Activated naive CD8-positive, alpha-beta T cell (primary cell): ENCODE measurements at regions not wholly inside any gene's neighbourhood (a gene's known extent, or its start where the extent isn't known, plus 50 kb on each side); places are given as distances from the start of the nearest gene placed in this dataset.
"Not testable (repeated sequence)": the region's sequence is repeated elsewhere in the genome, so short reads cannot be mapped to it uniquely, and the experiment has no call there.

Experiments
- H3K27ac Mint-ChIP-seq: one replicate; pipeline ENCODE4 v1.8.0; 2021; ENCODE audit warnings: mixed read lengths
- H3K27me3 Mint-ChIP-seq: one replicate; pipeline ENCODE4 v1.8.0; 2021; ENCODE audit warnings: mixed read lengths
- H3K36me3 Mint-ChIP-seq: one replicate; pipeline ENCODE4 v1.8.0; 2021; ENCODE audit warnings: mixed read lengths
- H3K4me1 Mint-ChIP-seq: one replicate; pipeline ENCODE4 v1.8.0; 2021; ENCODE audit warnings: low read depth, mixed read lengths
- H3K4me3 Mint-ChIP-seq: one replicate; pipeline ENCODE4 v1.8.0; 2021; ENCODE audit warnings: mild to moderate bottlenecking, mixed read lengths
- H3K9me3 Mint-ChIP-seq: one replicate; pipeline ENCODE4 v1.8.0; 2021; ENCODE audit warnings: low read depth, mixed read lengths

DNA sequence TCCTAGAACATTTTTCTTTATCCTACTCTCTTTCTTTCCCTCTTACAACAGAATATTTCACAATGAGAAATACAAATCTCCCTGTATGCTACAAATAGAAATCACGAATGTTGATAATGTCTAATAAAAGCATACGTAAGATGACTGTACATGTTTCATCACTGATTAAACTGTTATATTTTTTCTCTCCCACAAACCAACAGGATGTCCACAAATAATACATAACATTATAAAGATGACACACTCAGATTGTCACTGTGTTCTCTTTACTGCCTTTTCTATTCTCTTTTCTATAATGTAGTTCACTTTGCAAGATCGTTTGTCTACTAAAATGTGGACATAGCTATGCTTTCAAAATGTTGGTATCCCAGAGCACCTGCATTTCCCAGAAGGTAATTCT lies 90.7 kb upstream of the PARP8 start:
- Mint-ChIP-seq H3K27ac (no peak overlapping the region), H3K4me3 (no peak overlapping the region), H3K27me3 (no peaks in the 10 kb centered on the region), H3K9me3 (no peaks in the 10 kb centered on the region), H3K4me1 (peaks cover 19% of the 10 kb centered on the region), H3K36me3 (peaks cover 5% of the 10 kb centered on the region)

DNA sequence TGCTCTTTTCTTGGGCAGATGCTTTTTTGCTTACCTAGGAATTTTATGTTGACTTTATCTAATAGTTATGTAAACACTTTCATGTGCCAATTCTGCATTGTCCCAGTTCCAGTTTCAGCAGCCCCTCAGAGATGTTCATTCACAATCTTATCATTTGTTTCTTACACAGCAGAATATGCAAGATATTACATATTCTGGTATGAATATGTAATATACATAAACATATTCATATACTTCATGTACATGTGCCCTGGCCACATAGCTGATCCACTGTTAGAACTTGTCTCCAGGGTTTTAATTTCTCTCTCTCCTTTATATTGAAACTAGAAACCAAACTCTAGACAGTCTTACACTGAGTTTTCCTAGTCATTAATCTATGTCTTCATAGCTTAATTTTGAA lies 90.2 kb upstream of the PARP8 start:
- Mint-ChIP-seq H3K36me3 (peaks cover 2% of the 10 kb centered on the region), H3K27me3 (no peaks in the 10 kb centered on the region), H3K27ac (no peak overlapping the region), H3K9me3 (no peaks in the 10 kb centered on the region), H3K4me3 (no peak overlapping the region), H3K4me1 (peaks cover 19% of the 10 kb centered on the region)

DNA sequence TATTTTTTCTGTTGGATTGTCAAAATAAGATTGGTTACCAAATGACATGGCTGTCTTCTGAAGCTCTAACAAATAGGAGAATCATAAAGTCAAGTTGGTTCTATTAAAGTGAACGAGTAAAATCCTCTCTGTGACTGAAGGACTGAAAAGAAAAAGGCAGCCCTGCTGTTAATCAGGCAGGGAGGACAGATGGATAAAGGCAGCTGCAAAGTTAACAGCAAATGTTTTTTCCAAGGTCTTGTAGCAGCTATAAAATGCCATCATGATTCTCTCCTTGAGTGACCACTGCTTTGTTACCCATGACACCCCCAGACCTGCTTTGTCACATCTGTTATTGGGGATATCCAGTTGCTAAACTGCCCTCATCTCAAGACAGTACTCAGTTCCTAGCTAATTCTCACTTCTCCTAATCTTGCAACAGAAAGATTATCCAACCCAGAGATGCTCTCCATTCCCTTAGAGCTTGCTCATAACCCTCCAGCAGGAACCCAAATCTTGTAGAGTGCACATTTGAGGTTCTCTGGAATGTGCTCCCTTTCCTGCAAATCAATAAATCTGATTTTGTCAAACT lies 89.7 kb upstream of the PARP8 start:
- no peak overlapping the region for H3K4me3 Mint-ChIP-seq

DNA sequence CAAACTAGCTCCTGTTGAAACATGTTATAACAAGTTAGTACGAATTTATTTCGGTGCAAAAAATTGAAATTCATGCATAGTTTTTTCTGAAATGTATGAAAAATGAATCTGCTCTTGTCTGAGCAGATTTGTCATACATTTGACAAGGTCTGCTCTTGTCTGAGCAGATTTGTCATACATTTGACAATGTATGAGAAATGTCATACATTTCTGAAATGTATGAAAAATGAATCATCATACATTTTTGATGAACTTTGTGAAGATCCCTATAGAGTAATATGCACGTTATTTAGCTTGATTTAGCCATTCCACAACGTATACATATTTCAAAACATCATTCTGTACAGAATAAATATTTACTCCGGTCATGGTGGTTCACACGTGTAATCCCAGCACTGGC lies 85.9 kb upstream of the PARP8 start:
- H3K9me3 Mint-ChIP-seq: no peaks in the 10 kb centered on the region
- no peaks in the 10 kb centered on the region for H3K36me3 Mint-ChIP-seq
- H3K4me3 Mint-ChIP-seq: no peak overlapping the region
- H3K27me3 Mint-ChIP-seq: no peaks in the 10 kb centered on the region
- H3K27ac Mint-ChIP-seq: no peak overlapping the region
- H3K4me1 Mint-ChIP-seq: peaks cover 14% of the 10 kb centered on the region

More for the DNA sequence above, 89.7 kb upstream of the PARP8 start:
- peaks cover 19% of the 10 kb centered on the region for H3K4me1 Mint-ChIP-seq
- no peak overlapping the region for H3K27ac Mint-ChIP-seq
- peaks cover under 1% of the 10 kb centered on the region for H3K36me3 Mint-ChIP-seq
- no peaks in the 10 kb centered on the region for H3K27me3 Mint-ChIP-seq
- H3K9me3 Mint-ChIP-seq: no peaks in the 10 kb centered on the region

DNA sequence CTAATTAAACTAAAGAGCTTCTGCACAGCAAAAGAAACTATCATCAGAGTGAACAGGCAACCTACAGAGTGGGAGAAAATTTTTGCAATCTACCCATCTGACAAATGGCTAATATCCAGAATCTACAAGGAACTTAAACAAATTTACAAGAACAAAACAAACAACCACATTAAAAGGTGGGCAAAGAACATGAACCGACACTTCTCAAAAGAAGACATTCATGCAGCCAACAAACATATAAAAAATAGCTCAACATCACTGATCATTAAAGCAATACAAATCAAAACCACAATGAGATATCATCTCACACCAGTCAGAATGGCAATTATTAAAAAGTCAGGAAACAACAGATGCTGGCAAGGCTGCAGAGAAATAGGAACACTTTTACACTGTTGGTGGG lies 84.6 kb upstream of the PARP8 start:
- H3K9me3 Mint-ChIP-seq, H3K27me3 Mint-ChIP-seq, H3K27ac Mint-ChIP-seq, H3K4me3 Mint-ChIP-seq, H3K4me1 Mint-ChIP-seq, H3K36me3 Mint-ChIP-seq: not testable (repeated sequence)

DNA sequence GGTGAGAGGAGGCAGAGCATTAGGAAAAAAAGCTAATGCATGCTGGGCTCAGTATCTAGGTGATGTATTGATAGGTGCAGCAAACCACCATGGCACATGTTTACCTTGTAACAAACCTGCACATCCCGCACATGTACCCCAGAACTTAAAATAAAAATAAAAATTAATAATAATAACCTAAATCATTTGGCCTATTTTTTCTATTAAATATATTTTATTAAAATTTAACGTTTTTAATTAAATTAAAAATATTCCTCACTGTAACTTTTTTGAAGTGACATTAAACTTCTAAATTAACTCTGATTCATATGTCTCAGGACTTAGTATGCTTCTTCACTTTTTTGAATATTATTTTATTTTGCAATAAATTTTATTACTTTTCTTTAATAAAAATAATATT lies 83.7 kb upstream of the PARP8 start:
- no peaks in the 10 kb centered on the region for H3K4me1 Mint-ChIP-seq
- no peaks in the 10 kb centered on the region for H3K9me3 Mint-ChIP-seq
- no peak overlapping the region for H3K27ac Mint-ChIP-seq
- H3K27me3 Mint-ChIP-seq: no peaks in the 10 kb centered on the region
- no peak overlapping the region for H3K4me3 Mint-ChIP-seq
- no peaks in the 10 kb centered on the region for H3K36me3 Mint-ChIP-seq

DNA sequence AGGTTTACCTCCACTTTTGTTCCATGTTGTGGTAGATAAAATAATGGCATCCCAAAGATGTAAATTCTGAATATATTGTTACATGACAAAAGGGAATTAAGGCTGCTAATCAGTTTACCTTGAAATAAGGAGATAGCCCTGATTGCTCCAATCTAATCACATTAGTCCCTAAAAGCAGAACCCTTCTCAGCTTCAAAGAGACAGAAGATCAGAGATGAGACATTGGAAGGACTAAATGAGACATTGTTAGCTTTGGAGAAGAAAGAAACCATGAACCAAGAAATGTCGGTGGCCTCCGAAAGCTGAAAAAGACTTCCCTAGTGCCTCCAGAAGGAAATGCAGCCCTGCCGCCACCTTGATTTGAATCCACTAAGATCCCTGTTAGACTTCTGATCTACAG lies 82.8 kb upstream of the PARP8 start:
- Mint-ChIP-seq H3K4me1 (no peaks in the 10 kb centered on the region), H3K36me3 (no peaks in the 10 kb centered on the region), H3K27ac (no peak overlapping the region), H3K9me3 (no peaks in the 10 kb centered on the region), H3K27me3 (no peaks in the 10 kb centered on the region), H3K4me3 (no peak overlapping the region)

DNA sequence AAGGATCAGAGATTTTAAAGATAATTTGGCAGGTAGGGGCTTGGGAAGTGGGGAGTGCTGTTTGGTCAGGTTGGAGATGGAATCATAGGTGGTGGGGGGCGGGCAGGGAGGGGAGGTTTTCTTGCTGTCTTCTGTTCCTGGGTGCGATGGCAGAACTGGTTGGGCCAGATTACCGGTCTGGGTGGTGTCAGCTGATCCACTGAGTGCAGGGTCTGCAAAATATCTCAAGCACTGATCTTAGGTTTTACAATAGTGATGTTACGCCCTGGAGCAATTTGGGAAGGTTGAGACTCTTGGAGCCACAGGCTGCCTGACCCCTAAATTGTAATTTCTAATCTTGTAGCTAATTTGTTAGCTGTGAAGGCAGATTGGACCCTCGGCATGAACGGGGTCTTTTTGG lies 78.0 kb upstream of the PARP8 start:
- not testable (repeated sequence) for H3K27me3 Mint-ChIP-seq, H3K36me3 Mint-ChIP-seq, H3K9me3 Mint-ChIP-seq, H3K4me3 Mint-ChIP-seq, H3K27ac Mint-ChIP-seq
- H3K4me1 Mint-ChIP-seq: peaks cover 40% of the 10 kb centered on the region

DNA sequence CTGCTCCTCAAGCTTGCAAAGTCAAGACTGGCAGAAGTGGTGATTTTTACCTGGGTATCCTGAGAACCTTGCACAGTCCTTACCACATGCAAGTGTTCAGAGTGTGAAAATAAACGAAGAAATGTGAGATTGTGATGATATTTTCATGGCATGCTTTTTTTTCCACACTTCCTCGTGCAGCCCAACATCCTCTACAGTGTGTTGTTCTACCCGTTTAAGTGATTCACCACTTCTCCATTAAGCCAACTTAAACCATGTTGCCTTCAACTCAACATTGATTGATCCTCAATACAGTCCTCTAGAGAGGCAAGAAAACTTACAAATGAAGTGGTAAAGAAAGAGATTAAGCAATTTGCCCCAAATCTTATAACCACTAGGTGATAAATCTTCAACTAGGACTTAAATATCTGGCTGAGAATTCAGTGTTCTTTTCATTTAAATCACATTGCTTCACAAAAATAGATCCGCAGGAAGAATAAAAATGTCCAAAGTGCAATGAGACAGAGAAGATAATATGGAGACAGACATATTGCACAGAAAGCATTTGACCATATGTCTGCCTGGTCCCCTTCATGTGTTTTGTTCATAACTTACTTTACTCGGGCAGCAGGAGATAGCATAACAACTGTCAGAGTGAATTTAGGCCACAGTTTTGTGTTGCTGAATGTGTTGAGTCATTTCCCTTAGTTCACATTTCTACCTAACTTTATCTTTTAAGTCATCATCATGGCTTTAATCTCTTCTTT lies 75.8 kb upstream of the PARP8 start:
- H3K27me3 Mint-ChIP-seq, H3K36me3 Mint-ChIP-seq, H3K9me3 Mint-ChIP-seq: not testable (repeated sequence)
- Mint-ChIP-seq H3K4me3 (peak overlapping the region; percentile 34), H3K27ac (peak overlapping the region; percentile 43), H3K4me1 (peaks cover 49% of the 10 kb centered on the region)

DNA sequence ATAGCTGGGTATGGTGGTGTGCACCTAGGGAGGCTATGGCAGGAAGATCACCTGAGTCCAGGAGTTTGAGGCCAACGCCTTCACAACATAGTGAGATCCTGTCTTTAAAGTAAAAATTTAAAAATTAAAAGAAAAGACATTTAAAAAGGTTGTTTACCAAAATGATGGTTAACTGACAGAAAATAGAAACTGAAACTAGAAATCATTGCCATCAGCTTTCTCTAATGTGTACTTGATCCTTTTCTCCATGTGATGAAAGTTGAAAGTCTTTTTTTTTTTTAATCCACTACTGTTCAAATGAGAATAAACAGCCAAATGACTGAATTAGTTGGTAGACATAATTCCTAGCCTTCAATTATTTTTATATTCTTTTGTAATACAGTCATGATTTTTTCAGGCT lies 75.1 kb upstream of the PARP8 start:
- not testable (repeated sequence) for H3K36me3 Mint-ChIP-seq, H3K27me3 Mint-ChIP-seq, H3K9me3 Mint-ChIP-seq
- Mint-ChIP-seq H3K27ac (peak overlapping the region; percentile 43), H3K4me1 (peaks cover 49% of the 10 kb centered on the region), H3K4me3 (peak overlapping the region; percentile 18)

DNA sequence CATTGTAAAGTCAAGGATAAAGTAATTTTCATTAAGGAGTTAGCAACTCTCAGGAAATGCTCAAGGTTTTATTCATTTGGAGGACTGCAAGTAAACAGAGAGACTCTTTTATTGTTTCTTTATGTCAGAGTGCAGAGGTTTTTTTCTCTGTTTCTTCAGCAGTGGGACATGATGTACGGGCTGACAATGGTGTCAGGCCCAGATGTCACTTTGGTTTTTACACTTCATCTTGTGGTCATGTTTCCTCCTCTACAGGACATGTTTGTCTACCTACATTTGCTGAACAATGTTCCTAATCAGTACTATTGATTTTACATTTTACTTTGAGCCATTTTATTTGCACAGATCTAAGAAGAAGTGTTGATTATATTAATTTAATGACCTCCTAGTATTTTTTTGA lies 72.8 kb upstream of the PARP8 start:
- H3K27ac Mint-ChIP-seq: peak overlapping the region; percentile 35
- peaks cover 2% of the 10 kb centered on the region for H3K36me3 Mint-ChIP-seq
- H3K4me3 Mint-ChIP-seq: peak overlapping the region; percentile 21
- H3K27me3 Mint-ChIP-seq: no peaks in the 10 kb centered on the region
- H3K9me3 Mint-ChIP-seq: no peaks in the 10 kb centered on the region
- H3K4me1 Mint-ChIP-seq: peaks cover 49% of the 10 kb centered on the region

DNA sequence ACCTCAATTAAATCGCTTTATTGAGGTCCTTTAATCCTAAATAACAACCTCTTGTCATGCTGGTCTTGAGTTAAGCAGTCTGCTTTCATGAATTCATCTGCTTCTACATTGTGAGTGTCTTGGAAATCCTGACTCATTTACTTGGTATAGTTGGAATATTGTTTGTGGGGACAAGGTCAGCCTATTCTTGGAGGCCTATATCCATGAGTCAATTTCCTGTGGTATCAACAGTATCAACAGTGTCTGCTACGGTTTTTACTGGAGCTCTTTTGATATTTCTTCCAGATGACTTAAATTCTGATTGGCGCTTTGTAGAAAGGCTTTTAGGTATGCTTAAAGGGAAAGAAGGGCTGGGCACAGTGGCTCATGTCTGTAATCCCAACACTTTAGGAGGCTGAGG lies 71.2 kb upstream of the PARP8 start:
- peaks cover 41% of the 10 kb centered on the region for H3K4me1 Mint-ChIP-seq
- no peaks in the 10 kb centered on the region for H3K9me3 Mint-ChIP-seq
- H3K36me3 Mint-ChIP-seq: peaks cover 10% of the 10 kb centered on the region
- H3K4me3 Mint-ChIP-seq: no peak overlapping the region
- H3K27me3 Mint-ChIP-seq: no peaks in the 10 kb centered on the region
- no peak overlapping the region for H3K27ac Mint-ChIP-seq

DNA sequence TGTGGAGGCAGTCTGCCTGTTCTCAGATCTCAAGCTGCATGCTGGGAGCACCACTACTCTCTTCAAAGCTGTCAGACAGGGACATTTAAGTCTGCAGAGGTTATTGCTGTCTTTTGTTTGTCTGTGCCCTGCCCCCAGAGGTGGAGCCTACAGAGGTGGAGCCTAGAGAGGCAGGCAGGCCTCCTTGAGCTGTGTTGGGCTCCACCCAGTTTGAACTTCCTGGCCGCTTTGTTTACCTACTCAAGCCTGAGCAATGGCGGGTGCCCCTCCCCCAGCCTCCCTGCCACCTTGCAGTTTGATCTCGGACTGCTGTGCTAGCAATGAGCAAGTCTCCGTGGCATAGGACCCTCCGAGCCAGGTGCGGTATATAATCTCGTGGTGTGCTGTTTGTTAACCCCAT lies 64.9 kb upstream of the PARP8 start:
- H3K9me3 Mint-ChIP-seq, H3K4me3 Mint-ChIP-seq, H3K27ac Mint-ChIP-seq, H3K27me3 Mint-ChIP-seq: not testable (repeated sequence)
- Mint-ChIP-seq H3K4me1 (peaks cover 15% of the 10 kb centered on the region), H3K36me3 (peaks cover 12% of the 10 kb centered on the region)

DNA sequence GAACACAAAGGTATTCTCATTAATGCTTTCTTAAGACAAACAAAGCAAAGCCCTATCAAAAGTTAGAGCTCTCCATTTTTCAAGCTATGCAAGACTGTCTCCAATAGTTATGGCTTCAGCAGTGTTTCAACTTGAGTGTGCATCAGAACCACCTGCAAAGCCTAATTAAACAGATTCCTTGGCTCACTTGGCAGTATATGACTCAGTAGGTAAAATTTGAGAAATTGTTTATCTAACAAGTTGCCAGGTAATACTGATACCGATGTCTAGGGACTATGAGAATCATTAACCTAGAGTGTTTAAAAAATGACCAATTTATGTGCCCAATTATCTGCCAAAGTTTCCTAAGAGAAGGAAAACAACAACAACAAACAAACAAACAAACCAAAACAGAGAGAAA lies 60.3 kb upstream of the PARP8 start:
- Mint-ChIP-seq H3K27me3 (no peaks in the 10 kb centered on the region), H3K9me3 (no peaks in the 10 kb centered on the region), H3K4me3 (no peak overlapping the region), H3K36me3 (no peaks in the 10 kb centered on the region), H3K4me1 (peaks cover 13% of the 10 kb centered on the region), H3K27ac (no peak overlapping the region)

DNA sequence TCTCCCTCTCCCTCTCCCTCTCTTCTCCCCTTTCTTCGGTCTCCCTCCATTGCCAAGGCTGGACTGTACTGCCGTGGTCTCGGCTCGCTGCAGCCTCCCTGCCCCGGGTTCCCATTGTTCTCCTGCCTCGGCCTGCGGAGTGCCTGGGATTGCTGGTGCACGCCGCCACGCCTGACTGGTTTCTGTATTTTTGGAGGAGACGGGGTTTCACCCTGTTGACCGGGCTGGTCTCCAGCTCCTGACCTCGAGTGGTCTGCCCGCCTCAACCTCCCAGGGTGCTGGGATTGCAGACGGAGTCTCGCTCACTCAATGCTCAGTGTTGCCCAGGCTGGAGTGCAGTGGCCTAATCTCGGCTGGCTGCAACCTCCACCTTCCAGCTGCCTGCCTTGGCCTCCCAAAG lies 59.0 kb upstream of the PARP8 start:
- not testable (repeated sequence) for H3K4me3 Mint-ChIP-seq, H3K36me3 Mint-ChIP-seq, H3K4me1 Mint-ChIP-seq, H3K27ac Mint-ChIP-seq, H3K27me3 Mint-ChIP-seq, H3K9me3 Mint-ChIP-seq

DNA sequence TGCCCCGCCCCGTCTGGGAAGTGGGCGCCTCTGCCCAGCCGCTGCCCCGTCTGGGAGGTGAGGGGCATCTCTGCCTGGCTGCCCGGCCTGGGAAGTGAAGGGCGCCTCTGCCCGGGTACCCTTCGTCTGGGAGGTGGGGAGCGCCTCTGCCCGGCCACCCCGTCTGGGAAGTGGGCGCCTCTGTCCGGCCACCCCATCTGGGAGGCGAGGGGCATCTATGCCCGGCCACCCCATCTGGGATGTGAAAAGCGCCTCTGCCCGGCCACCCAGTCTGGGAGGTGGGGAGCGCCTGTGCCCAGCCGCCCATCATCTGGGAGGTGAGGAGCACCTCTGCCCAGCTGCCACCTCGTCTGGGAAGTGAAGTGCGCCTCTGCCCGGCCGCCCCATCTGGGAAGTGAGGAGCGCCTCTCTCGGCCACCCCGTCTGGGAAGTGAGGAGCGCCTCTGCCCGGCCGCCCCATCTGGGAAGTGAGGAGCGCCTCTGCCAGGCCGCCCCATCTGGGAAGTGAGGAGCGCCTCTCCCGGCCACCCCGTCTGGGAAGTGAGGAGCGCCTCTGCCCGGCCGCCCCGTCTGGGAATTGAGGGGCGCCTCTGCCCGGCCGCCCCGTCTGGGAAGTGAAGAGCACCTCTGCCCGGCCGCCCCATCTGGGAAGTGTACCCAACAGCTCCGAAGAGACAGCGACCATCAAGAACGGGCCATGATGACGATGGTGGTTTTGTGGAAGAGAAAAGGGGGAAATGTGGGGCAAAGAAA lies 58.3 kb upstream of the PARP8 start:
- H3K27me3 Mint-ChIP-seq, H3K36me3 Mint-ChIP-seq, H3K9me3 Mint-ChIP-seq, H3K27ac Mint-ChIP-seq, H3K4me3 Mint-ChIP-seq, H3K4me1 Mint-ChIP-seq: not testable (repeated sequence)
